Pancreas (tissue), 10 donors: ENCODE measurements at regions not wholly inside any gene's neighbourhood (a gene's known extent, or its start where the extent isn't known, plus 50 kb on each side); places are given as distances from the start of the nearest gene placed in this dataset.

Source experiments
- ATAC-seq, 4 donors: fragments of 200-7000 bp; cut with Tn5 transposase; one replicate each; pipeline versions ENCODE4 v1.8.0 to v1.9.1; 2020; ENCODE audit warnings: mild to moderate bottlenecking in 4 of 4, moderate library complexity in 4 of 4
- DNase-seq, 6 donors: peaks; one replicate each; pipeline ENCODE4 v3.0.0-alpha.2; 2020
- FAIRE-seq: peaks from 2 replicates; lab custom pipeline; 2012; peaks lifted over from hg19 to GRCh38; lab: Jason Lieb, UNC
- H3K27ac ChIP-seq, 4 donors: fragments of 200-600 bp; sonication (generic); 1 replicate in 3 of 4; 2 replicates in 1 of 4; pipeline versions ENCODE4 v1.5.0 to v1.8.0; 2020
- H3K27me3 ChIP-seq, 4 donors: fragments of 200-600 bp; one replicate each; pipeline ENCODE4 v1.8.0; 2021
- H3K36me3 ChIP-seq, 3 donors: fragments of 200-600 bp; sonication (generic) in 1 of 3; one replicate each; pipeline versions ENCODE4 v1.5.0 to v1.8.0; 2020 to 2021
- H3K4me1 ChIP-seq, 3 donors: fragments of 200-600 bp; one replicate each; pipeline ENCODE4 v1.8.0; 2021
- H3K4me3 ChIP-seq, 4 donors: fragments of 200-600 bp; sonication (generic) in 2 of 4; one replicate each; pipeline versions ENCODE4 v1.5.0 to v1.8.0; 2020 to 2021
- H3K9me3 ChIP-seq, 4 donors: fragments of 200-600 bp; one replicate each; pipeline ENCODE4 v1.8.0; 2021
- CTCF ChIP-seq, 4 donors: fragments of 200-600 bp; sonication (generic) in 3 of 4; IDR thresholded peaks; one replicate each; pipeline versions ENCODE4 v1.5.0 to v1.8.0; 2021; ENCODE audit warnings: antibody characterized with exemption in 4 of 4
- WGBS, 2 donors: extraction: QIAGEN DNeasy Blood & Tissue Kit; methylation state at CpG; one replicate each; pipeline ENCODE4 v1.1.7; 2013; 5-methylcytosine and 5-hydroxymethylcytosine counted together
- intact Hi-C, 3 donors: fragments of 100-400 bp; cut with DNase I; formaldehyde crosslinking; loops; one replicate each; pipeline versions ENCODE4 v1.11.1 to v1.14.2; 2022
- donor health status: healthy with polysubstance abuse.
- donor health status: DM: no; HTN: no; CAD: no; lungs with moderate emphysema.
- donor health status: DM: no; HTN: no; CAD: no.
- donor health status: control.
- donor health status: control.
- donor health status: Bipolar disorder and iron deficiency.
- donor health status: DM: yes; HTN: yes; CAD: no.
- donor health status: DM: no; HTN: no; CAD: no.
- donor health status: DM: no; HTN: no; CAD: no.
- donor health status: DM: yes; HTN: yes; CAD: no.

- DNase-seq, result no peak
- no peaks in the 10 kb centered on the region for H3K4me1 ChIP-seq
- 75 to 83% methylated on average over 2 of the region's 2 CpGs for WGBS, 2 donors
- H3K27ac ChIP-seq, result no peak overlapping the region
- no peaks in the 10 kb centered on the region for H3K27me3 ChIP-seq
- no peak for FAIRE-seq
- no peak overlapping the region for H3K4me3 ChIP-seq
- intact Hi-C loops, result no loop called here
- H3K36me3 ChIP-seq, result no peaks in the 10 kb centered on the region
- no peak for ATAC-seq
- H3K9me3 ChIP-seq, result no peaks in the 10 kb centered on the region
- TF ChIP-seq CTCF (IDR thresholded peaks at IDR 0.05), result no peak
Measured at GRCh38 chr13:42388326-42388725, 116.4 kb downstream of the AKAP11 start.

GRCh38 chr13:42389041-42389440 is 117.1 kb downstream of the AKAP11 start:
- DNase-seq (no peak), ATAC-seq (no peak), FAIRE-seq (no peak)
- TF ChIP-seq CTCF (IDR thresholded peaks at IDR 0.05), result no peak
- no peak overlapping the region for H3K27ac ChIP-seq
- H3K4me1 ChIP-seq, result no peaks in the 10 kb centered on the region
- H3K9me3 ChIP-seq, result no peaks in the 10 kb centered on the region
- H3K27me3 ChIP-seq, result no peaks in the 10 kb centered on the region
- intact Hi-C loops, result no loop called here
- H3K4me3 ChIP-seq, result no peak overlapping the region
- H3K36me3 ChIP-seq, result no peaks in the 10 kb centered on the region

- H3K9me3 ChIP-seq, result no peaks in the 10 kb centered on the region
- DNase-seq, result no peak
- 49 to 73% methylated on average over 1 of the region's 1 CpG for WGBS, 2 donors
- no peaks in the 10 kb centered on the region for H3K27me3 ChIP-seq
- no peak overlapping the region for H3K27ac ChIP-seq
- intact Hi-C loops, result no loop called here
- no peaks in the 10 kb centered on the region for H3K4me1 ChIP-seq
- no peak overlapping the region for H3K4me3 ChIP-seq
- ATAC-seq, result no peak
- H3K36me3 ChIP-seq, result no peaks in the 10 kb centered on the region
- no peak for FAIRE-seq
- TF ChIP-seq CTCF (IDR thresholded peaks at IDR 0.05), result no peak
Measured at GRCh38 chr13:42392180-42392579, 120.2 kb downstream of the AKAP11 start.

- no peaks in the 10 kb centered on the region for H3K27me3 ChIP-seq
- H3K9me3 ChIP-seq, result no peaks in the 10 kb centered on the region
- FAIRE-seq, result no peak
- no peaks in the 10 kb centered on the region for H3K4me1 ChIP-seq
- no peak for TF ChIP-seq CTCF (IDR thresholded peaks at IDR 0.05)
- DNase-seq, result no peak
- no peak for ATAC-seq
- intact Hi-C loops, result no loop called here
- no peak overlapping the region for H3K27ac ChIP-seq
- H3K36me3 ChIP-seq, result no peaks in the 10 kb centered on the region
- WGBS, 2 donors, result 80 to 87% methylated on average over 6 of the region's 6 CpGs
- H3K4me3 ChIP-seq, result no peak overlapping the region
Measured at GRCh38 chr13:42392716-42393572, 121.0 kb downstream of the AKAP11 start.
